ENCODE measurements at regions not wholly inside any gene's neighbourhood (a gene's known extent, or its start where the extent isn't known, plus 50 kb on each side); places are given as distances from the start of the nearest gene placed in this dataset.
A peak's percentile ranks its signal among the peaks of the same experiment; 100 is the strongest.

GRCh38 chr2:196390243-196391148 is 219.1 kb upstream of the STK17B start:
- Histone ChIP-seq H3K4me3 (ENCODE audit: low read depth, low read length) (no peak overlapping the region), H3K36me3 (ENCODE audit: control insufficient read depth, insufficient read depth, low read length) (no peaks in the 10 kb centered on the region), H3K27me3 (ENCODE audit: control insufficient read depth, insufficient read depth, low read length) (no peaks in the 10 kb centered on the region)
- DNase-seq (ENCODE audit: low read depth) (no peak), FAIRE-seq (no peak)
- no peak for TF ChIP-seq CTCF (IDR thresholded peaks at IDR 0.05; ENCODE audit: insufficient read depth, low read length, severe bottlenecking)

- FAIRE-seq, result no peak
- no peak for TF ChIP-seq CTCF (IDR thresholded peaks at IDR 0.05; ENCODE audit: insufficient read depth, low read length, severe bottlenecking)
Measured at GRCh38 chr2:196391149-196391479, 219.7 kb upstream of the STK17B start.

GRCh38 chr2:196399096-196399495 is 227.7 kb upstream of the STK17B start:
- Histone ChIP-seq H3K27me3 (ENCODE audit: control insufficient read depth, insufficient read depth, low read length) (no peaks in the 10 kb centered on the region), H3K36me3 (ENCODE audit: control insufficient read depth, insufficient read depth, low read length) (no peaks in the 10 kb centered on the region), H3K4me3 (ENCODE audit: low read depth, low read length) (no peak overlapping the region)
- FAIRE-seq (no peak), DNase-seq (ENCODE audit: low read depth) (no peak)
- TF ChIP-seq CTCF (IDR thresholded peaks at IDR 0.05; ENCODE audit: insufficient read depth, low read length, severe bottlenecking), result no peak

More at GRCh38 chr2:196391149-196391479, 219.7 kb upstream of the STK17B start:
- DNase-seq (ENCODE audit: low read depth), result no peak
- Histone ChIP-seq H3K27me3 (ENCODE audit: control insufficient read depth, insufficient read depth, low read length) (no peaks in the 10 kb centered on the region), H3K4me3 (ENCODE audit: low read depth, low read length) (no peak overlapping the region), H3K36me3 (ENCODE audit: control insufficient read depth, insufficient read depth, low read length) (no peaks in the 10 kb centered on the region)

- DNase-seq (ENCODE audit: low read depth) (peak; percentile 88), FAIRE-seq (no peak)
- H3K27me3 ChIP-seq (ENCODE audit: control insufficient read depth, insufficient read depth, low read length), result no peaks in the 10 kb centered on the region
- TF ChIP-seq CTCF (IDR thresholded peaks at IDR 0.05; ENCODE audit: insufficient read depth, low read length, severe bottlenecking), result no peak
- H3K36me3 ChIP-seq (ENCODE audit: control insufficient read depth, insufficient read depth, low read length), result no peaks in the 10 kb centered on the region
- no peak overlapping the region for H3K4me3 ChIP-seq (ENCODE audit: low read depth, low read length)
Measured at GRCh38 chr2:196399722-196400691, 228.6 kb upstream of the STK17B start.

GRCh38 chr2:196403471-196403870 is 232.1 kb upstream of the STK17B start:
- no peaks in the 10 kb centered on the region for H3K27me3 ChIP-seq (ENCODE audit: control insufficient read depth, insufficient read depth, low read length)
- no peak for TF ChIP-seq CTCF (IDR thresholded peaks at IDR 0.05; ENCODE audit: insufficient read depth, low read length, severe bottlenecking)
- H3K36me3 ChIP-seq (ENCODE audit: control insufficient read depth, insufficient read depth, low read length), result no peaks in the 10 kb centered on the region
- DNase-seq (ENCODE audit: low read depth), result peak; percentile 52
- no peak for FAIRE-seq
- H3K4me3 ChIP-seq (ENCODE audit: low read depth, low read length), result no peak overlapping the region
